NAMALWA (cell line): ENCODE measurements at regions not wholly inside any gene's neighbourhood (a gene's known extent, or its start where the extent isn't known, plus 50 kb on each side); places are given as distances from the start of the nearest gene placed in this dataset.

Experiments
- DNase-seq: peaks from one replicate; pipeline ENCODE4 v3.0.0-alpha.2; 2015; ENCODE audit warnings: low spot score

DNA sequence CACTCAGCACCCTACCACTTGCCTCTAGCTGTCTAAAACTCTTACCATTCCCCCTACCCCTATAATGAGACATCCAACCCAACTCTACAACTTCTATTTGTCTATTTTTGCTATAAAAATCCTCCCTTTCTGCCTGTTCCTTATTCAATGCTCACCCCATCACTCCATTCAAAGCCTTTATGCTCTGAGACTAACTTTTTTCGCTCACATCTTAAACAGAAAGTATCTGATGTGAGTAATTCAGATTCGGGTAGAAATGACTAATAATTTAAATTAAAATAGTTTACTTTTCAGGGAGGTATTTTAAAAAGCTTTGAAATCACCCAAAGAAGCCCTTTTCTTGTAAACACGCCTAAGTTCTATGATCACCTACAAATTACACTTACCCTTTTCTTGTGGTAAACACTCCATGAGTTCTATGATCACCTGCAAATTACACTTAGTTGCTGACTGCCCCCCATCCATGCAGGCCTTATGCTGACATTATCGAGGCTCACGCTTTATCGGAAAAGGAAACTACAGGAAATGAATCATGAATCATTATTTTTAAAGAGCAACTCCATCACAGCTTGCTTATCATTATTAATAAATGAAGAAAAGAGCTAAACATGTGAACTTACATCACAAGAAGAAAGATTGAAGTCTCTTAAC, 168.7 kb upstream of the PPP1R2C start:
- DNase-seq, result no peak

DNA sequence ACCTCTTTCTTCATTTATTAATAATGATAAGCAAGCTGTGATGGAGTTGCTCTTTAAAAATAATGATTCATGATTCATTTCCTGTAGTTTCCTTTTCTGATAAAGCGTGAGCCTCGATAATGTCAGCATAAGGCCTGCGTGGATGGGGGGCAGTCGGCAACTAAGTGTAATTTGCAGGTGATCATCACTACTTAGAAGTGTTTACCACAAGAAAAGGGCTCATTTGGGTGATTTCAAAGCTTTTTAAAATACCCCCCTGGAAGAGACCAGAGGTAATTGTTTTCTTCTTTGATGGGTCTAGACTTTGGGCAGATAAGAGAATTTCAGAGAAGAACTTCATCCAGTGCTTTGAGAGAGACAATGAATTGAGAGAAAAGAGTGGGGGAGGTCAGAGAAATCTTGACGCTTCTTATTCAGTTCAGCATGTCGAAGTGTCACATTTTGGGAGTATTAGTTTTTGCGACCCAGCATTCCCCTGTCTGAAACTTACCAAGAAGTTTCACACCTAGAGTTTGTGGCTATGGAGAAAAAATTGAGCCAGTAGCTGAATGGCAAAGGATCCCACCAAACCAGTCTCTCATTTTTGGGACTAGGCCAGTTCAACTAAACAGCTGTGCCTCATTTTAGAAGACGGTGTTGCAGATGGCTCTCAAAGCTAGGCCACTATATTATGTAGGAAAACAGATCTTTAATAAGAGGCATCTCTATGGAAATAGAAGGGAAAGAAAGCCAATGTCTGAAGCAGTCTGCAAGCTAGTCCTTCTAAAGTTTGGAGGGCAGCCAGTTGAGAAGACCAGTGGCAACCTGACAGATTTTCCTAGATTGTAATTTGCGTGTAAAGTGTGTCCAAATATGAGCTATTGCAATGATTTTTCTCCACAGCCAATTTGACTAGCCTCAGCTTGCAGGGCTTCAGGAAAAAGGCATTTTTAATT, 171.0 kb upstream of the PPP1R2C start:
- DNase-seq, result no peak

DNA sequence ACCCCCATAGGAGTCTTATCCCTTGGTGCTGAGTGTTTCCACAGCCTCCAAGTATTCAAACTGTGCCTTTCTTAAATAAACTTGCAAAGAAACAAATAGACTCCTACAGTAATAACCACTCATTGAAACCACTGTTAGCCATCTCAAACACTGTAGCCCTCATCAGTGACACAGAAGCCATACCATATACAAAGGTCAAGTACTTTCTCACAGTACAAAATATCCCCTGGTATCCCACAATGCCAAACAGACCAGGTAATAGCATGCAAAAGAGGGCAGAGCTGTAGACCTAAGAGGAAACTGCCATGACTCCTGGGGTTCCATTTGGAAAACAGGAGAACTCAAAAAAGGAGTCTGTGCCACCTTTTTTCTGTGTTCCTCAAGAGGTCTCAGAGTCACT, 173.8 kb upstream of the PPP1R2C start:
- DNase-seq, result no peak

DNA sequence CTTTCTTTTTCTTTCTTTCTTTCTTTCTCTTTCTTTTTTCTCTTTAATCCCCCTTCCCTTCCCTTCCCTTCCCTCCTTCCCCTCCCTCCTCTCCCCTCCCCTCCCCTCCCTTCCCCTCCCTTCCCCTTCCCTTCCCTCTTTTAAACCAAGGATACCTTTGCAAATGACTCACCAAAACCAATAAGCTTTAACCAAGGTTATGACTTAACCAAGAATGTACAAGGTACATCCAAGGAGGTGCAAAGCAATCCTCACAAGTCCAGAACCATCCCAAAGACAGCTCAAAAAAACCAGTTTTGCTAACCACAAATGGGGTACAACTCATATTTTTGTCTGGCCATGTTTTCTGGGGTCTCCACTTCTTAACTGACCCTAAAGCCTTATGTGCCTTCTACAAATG, 174.7 kb upstream of the PPP1R2C start:
- DNase-seq, result no peak

DNA sequence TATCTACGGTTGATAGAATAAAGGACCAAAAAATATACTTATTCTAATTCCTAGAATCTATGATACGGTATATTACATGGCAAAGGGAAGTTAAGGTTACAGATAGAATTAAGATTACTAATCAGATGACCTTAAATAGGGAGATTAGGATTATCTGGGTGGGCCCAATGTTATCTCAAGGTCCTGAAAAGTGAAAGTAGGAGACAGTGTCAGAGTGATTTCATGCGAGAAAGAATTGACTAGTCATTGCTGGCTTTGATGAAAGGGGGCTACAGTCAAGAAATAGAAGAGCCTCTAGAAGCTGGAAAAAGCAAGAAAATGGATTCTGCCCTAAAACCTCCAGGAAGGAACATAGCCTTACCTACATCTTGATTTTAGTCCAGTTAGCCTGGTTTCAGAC, 176.9 kb upstream of the PPP1R2C start:
- peak; percentile 28 for DNase-seq

DNA sequence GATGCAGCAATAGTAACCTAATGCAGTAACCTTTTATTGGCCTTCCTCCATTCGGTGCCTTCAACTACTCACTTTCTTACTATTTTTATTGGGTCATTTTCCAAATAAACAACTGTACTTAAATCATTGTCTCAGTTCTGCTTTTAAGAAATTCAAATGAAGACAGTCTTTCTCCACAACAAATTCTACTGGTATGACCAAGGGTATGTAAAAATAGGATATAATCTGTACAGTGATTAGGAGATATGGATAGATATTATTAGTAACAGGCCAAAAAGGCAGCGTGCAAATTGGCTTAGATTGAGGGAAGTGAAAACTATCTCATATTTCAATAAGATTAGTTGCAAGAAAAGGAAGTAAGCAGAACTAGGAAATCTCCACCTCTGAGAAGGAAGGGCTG, 177.4 kb upstream of the PPP1R2C start:
- DNase-seq, result peak; percentile 45

DNA sequence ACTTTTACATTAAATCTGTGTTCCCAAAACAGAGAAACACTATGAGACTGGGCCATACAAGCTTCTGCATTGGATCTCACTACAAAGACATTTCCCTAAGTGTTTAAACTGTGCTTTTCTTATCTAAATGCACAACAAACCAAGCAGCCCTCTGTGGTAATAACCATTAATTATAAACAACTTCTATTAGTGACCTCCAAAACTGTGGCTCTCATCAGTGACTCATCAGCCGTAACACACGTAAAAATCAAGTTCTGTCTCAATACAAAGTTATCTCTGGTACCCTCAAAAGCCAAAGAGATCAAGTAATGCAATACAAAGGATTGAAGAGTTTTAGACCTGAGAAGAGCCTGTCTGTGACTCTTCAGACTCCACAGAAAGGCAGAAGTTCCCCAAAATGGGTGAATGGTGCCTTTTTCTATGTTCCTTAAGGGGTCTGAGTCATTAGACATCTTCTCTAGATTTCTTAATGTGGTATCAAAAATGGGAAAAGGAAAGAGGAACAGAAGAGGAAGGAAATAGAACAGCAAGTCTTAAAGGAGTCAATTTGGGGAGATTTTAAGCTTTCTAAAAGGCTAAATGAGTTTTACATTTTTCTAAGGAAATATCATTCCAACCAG, 189.8 kb upstream of the PPP1R2C start:
- DNase-seq, result no peak

DNA sequence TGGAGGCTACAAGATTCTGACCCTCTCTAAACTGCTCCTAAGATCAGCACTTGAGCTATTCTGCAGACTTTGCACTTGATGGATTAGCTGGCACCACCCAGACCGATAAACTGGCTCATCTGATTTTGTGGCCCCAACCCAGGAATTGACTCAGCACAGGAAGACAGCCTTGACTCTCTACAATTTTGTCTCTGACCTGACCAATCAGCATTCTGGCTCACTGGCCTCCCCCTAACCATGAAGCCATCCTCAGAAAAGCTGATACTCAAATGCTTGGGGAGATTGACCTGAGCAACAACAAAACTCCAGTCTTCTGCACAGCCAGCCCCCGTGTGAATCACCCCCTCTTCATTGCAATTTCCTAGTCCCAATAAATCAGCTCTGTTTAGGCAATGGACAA, 195.4 kb upstream of the PPP1R2C start:
- DNase-seq, result no peak

DNA sequence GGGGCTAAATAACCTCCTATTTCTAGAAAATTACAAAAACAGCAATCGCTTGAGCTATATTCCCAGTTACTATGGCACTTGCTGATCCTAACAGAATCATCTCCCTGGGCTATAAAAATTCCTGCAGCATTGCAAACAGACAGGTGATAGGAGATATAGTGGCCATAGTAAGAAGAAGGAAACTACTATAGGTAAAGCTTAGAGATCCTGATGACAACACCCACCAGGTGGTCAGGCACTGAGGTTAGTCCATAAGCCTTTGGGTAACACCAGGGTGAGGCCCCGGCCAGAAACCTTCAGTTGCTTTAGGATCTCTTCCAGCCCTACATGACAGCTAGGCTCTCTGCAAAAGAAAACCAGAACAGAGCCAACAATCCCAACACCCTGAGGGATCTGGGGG, 197.9 kb upstream of the PPP1R2C start:
- no peak for DNase-seq

DNA sequence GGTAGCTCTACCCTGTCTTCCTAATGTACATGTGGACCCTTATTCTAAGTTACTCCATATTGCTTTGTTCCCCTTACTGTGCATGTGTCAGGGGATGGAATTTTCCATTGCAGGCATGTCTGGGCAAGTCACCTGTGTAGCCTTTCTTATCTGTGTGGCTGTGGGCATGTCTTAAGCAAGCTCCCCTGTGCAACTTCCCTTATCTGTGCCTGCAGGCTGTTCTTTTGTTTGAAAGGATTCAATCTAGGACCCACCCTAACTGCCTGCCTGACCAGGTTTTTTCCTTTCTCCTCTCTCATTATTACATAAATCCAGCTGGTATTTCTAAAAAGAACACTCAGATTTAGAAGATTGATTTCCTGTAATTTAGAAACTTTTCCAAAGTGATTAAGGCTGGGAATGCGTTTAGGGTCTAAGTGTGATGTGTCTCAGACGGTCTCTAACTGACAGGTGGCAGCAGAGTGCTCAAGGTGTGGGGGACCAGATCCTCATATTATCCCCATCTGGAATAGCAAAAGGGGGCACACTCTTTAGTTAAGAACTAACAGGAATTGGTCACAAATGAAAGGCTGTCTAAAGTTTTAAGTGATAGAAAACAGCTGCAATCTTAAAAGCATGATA, 198.9 kb upstream of the PPP1R2C start:
- no peak for DNase-seq

DNA sequence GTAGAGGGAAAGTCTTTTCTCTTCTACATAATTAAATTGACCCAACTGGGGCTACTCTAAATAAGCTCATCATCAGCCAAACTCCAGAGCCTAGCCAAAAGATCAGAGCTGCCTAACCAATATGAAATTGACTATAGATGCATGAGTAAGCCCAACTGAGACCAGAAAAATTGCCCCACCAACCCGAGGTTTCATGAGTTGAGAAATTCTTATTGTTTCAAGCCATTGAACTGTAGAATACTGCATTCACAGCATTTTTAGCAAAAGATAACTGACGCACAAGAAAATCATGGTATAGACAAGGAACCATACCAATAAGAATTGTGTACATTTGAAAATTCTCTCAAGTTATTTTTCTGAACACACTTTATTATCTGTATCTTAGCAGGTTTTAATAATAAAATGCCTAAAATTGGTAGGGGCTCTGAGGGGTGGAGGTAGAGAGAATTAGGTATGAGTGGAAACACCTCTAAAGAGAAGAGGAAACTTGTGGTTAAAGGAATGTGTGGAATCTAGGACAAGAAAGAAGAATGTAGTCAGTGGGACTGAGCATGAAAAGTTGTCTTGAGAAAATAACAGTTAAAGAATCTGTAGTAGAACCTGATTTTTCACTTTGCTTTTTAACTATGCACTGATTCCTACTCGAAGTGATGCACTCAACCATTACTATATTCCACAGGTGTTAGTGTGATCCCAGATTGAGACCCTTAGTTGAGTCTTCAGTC, 200.9 kb upstream of the PPP1R2C start:
- no peak for DNase-seq

DNA sequence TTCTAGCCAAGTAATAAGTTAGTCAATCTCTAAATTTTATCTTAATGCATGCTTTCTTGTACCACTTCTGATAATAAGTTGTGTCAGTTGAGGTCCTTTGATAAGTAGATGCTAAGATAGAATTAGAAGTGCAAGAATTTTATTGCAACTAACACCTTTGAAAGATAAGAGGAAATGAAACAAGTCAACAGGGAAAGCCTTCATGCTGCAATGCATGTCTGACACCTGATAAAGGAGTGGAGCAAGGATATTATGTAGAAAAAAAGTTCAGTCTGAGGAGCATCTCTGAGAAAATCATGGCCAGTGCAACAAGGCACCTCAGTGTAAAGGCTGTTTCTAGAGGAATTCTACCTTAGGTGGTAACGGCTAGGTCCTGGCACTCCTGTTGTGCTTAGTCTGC, 210.7 kb upstream of the PPP1R2C start:
- peak; percentile 28 for DNase-seq

DNA sequence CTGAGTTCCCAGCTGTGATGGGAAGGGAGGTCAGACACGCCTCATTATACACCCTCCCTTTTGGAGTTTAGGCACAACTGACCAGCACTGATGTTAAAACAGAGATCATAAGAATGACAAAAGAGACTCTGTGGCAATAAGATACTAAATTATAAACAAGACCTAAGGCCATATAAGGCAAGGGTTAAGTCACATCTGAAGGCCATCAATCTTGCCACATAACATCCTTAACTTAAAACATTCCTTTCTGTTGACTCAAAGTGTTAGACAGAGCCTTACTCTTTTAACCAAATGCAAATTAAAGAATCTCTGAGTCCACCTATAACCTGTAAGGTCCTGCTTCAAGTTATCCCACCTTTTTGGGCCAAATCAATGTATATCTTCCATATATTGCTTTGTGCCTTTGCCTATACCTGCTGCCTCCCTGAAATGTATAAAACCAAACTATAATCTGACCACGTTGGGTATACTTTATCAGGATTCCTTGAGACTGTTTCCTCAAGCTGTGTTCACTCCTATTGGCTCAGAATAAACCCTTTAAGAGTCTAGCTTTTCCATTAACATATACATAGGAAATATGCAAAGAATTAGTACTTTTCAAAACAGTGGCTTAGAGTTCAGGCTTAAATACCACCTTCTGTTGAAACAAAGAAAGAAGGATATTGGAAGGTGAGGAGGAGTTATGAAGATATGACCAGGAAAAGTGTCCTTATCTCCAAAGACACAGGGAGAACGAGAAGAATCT, 214.4 kb upstream of the PPP1R2C start:
- no peak for DNase-seq

DNA sequence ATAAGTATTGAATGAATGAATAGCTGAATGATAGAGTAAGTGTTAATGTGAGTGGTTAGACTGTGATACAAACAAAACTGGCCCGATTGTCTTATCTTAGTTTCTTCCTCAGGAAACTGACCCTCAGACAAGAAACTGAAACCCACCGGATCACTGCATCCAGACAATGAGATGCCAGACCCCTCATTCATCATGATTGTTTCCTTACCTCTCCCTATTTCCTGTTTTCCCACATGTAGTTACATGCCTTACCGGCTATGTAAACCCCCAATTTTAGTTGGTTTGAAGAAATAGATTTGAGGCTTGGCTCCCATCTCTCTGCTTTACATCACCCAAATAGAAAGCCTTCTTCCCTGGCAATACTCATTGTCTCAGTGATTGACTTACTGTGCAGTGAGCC, 218.9 kb upstream of the PPP1R2C start:
- no peak for DNase-seq

DNA sequence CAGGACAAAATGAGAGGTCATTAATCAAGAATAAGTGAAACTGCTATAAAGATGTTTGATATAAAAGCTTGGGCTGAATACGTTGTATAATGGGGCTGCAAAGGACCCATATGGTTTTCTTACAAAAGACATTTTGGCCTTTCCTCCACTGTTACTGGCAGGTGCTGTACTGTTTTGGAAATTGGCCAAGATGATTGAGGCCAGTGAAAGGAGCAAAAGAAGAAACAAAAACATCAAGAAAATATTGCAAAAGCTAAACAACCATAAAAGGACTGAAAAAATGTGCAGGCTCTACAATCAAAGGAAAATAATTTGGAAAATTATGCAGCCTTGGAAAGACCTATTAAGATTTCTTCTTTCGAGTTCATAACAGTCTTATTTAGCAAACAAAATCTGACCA, 222.2 kb upstream of the PPP1R2C start:
- peak; percentile 51 for DNase-seq

DNA sequence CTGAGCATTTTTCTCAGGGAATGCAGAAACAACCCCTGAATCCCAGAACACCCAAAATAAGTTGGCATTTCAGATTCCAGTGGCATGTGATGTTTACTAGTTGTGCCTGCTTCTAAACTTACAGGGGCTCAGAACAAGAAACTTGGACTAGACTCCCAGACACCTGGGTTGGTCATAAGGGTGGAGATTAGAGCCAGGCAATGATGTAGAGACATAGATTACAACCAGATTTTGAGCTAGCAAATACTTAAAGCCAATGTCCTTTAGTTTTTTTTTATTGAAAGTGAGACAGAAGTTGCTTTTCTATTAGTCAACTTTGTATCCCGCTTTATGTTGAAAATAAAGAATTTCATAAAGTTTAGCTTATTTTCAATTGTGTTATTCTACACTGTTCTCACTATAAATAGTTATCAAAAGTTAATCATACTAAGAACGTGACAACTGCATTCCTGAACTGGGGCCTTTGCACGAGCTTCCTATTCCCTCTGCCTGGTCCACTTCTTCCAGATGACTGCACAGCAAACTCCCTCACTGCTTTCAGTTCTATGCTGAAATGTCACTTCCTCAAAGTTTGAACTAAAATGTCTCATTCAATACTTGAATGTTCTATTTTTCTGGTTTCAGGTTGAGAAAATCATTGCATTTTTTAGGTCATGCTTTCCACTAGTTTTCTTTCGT, 224.7 kb upstream of the PPP1R2C start:
- peak; percentile 37 for DNase-seq

DNA sequence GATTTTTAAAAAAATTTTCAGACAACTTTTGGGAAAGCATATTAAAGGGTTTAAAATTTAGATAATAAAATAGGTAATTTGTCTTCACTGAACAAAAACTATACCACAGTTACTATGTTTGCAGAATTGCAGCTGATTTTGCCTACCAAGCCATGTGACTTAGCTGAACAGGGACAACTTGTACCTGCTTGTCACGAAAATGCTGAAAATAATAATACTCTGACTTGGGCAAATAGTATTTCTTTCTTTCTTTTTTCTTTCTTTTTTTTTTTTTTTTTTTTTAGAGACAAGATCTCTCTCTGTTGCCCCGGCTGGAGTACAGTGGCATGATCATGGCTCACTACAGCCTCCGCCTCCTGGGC, 225.2 kb upstream of the PPP1R2C start:
- no peak for DNase-seq

DNA sequence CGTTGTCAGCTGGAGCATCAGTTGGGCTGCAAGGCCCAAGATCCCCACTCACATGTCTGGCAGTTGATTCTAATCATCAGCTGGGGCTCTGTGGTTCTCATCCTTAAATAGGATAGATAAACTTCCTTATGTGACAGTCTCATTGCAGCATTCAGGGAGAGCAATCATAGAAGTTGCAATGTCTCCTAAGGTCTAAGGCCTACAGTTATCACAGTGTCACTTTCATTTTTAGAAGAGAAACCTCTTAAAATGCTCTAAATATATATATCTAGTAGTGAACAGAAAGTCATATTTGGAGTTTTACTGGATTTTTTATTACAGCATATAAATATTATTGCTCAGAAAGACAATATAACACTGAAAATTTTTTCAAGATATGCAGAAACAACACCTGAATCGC, 226.0 kb upstream of the PPP1R2C start:
- DNase-seq, result no peak

DNA sequence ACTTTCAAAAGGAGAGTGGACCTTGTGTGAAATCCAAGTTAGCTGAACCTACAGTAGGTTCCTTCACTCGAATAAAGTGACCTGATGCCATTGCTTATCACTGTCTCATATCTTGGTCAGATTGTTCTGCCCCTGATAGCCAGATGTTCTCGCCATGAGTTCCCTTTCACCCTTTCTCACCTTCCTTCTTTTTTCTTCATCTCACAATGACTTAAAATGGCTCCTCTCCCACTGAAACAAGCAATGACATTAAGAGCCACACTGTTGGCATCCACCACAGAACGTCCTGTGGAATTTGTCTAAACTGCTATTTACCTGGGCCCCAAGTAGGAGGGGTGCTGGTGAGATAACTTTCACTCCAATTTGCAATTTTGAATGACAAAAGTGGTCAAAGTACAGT, 227.6 kb upstream of the PPP1R2C start:
- no peak for DNase-seq

DNA sequence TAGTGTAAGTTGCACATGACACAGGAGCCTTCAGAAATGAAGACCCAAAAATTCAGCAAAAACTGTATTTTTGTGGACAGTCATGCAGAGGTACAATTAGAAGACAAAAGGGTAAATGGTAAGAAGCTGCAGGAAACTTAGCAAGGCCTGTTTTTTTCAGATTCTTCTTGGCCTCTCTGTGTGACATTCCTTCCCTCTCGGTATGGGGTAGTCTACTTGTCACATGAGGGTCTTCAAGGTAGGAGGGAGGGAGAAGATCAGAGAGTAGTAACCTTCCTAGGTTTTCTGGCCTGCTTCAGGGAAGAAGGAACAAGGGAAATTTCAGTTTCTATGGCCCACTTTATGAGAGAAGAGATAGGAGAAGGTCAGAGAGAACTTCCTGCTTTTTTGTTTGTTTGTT, 230.4 kb upstream of the PPP1R2C start:
- no peak for DNase-seq

DNA sequence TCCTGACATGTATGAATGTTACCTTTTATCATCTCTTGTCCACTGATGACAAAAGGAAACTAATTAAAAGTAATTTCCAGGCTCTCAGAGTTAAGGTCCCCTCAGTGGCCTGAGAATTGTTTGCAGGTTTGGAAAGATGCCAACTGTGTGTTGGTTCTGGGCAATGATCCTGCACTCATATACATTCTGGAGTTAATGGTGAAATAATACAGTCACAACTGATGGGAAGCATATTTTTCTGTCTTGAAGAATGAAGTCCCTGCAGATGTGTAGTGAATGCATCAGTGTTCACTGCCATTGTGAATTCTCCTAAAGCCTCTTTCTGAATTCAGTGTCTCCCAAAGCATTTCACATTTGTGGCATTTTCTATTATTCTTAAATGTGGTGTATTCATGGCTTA, 238.1 kb upstream of the PPP1R2C start:
- no peak for DNase-seq
